Esophagus muscularis mucosa (tissue), 4 donors: ENCODE measurements at regions not wholly inside any gene's neighbourhood (a gene's known extent, or its start where the extent isn't known, plus 50 kb on each side); places are given as distances from the start of the nearest gene placed in this dataset.

Experiments
- EP300 ChIP-seq: sonication (generic); formaldehyde crosslinking; IDR thresholded peaks from one replicate; pipeline ENCODE4 v1.6.1; 2017; ENCODE audit warnings: antibody characterized with exemption
- POLR2A ChIP-seq: fragments of 450-650 bp; IDR thresholded peaks from one replicate; pipeline ENCODE4 v1.6.1; 2017; ENCODE audit warnings: antibody characterized with exemption, moderate library complexity, mild to moderate bottlenecking, low read depth
- POLR2AphosphoS5 ChIP-seq, 2 donors: sonication (generic); formaldehyde crosslinking; IDR thresholded peaks; one replicate each; pipeline ENCODE4 v1.6.1; 2017; ENCODE audit warnings: antibody characterized with exemption in 2 of 2
- TF ChIP-seq, protein P1 (sequence below), 3 experiments: fragments of 200-600 bp in 2 of 3; fragments of 450-650 bp in 1 of 3; sonication (generic) in 2 of 3; IDR thresholded peaks; one replicate each; pipeline ENCODE4 v1.5.1; 2017 to 2019; ENCODE audit warnings: antibody characterized with exemption in 3 of 3, mild to moderate bottlenecking in 2 of 3, moderate library complexity in 1 of 3

GRCh38 chr17:72535346-72535745, 414.5 kb downstream of the SOX9 start:
- TF ChIP-seq, protein P1, sequence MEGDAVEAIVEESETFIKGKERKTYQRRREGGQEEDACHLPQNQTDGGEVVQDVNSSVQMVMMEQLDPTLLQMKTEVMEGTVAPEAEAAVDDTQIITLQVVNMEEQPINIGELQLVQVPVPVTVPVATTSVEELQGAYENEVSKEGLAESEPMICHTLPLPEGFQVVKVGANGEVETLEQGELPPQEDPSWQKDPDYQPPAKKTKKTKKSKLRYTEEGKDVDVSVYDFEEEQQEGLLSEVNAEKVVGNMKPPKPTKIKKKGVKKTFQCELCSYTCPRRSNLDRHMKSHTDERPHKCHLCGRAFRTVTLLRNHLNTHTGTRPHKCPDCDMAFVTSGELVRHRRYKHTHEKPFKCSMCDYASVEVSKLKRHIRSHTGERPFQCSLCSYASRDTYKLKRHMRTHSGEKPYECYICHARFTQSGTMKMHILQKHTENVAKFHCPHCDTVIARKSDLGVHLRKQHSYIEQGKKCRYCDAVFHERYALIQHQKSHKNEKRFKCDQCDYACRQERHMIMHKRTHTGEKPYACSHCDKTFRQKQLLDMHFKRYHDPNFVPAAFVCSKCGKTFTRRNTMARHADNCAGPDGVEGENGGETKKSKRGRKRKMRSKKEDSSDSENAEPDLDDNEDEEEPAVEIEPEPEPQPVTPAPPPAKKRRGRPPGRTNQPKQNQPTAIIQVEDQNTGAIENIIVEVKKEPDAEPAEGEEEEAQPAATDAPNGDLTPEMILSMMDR (IDR thresholded peaks at IDR 0.05) = no peak
- TF ChIP-seq EP300 = no peak
- TF ChIP-seq POLR2A = no peak
- no peak for TF ChIP-seq POLR2AphosphoS5 (IDR thresholded peaks at IDR 0.05)
